GM20431 (cell line): ENCODE measurements at regions not wholly inside any gene's neighbourhood (a gene's known extent, or its start where the extent isn't known, plus 50 kb on each side); places are given as distances from the start of the nearest gene placed in this dataset.

Experiments used
- in situ Hi-C: fragments of 300-500 bp; cut with MseI, MboI; formaldehyde crosslinking; loops from one replicate; pipeline ENCODE4 v1.15.0; 2020; ENCODE audit warnings: low sequenced_read_pairs; ENCODE audit not compliant: unreplicated experiment

DNA sequence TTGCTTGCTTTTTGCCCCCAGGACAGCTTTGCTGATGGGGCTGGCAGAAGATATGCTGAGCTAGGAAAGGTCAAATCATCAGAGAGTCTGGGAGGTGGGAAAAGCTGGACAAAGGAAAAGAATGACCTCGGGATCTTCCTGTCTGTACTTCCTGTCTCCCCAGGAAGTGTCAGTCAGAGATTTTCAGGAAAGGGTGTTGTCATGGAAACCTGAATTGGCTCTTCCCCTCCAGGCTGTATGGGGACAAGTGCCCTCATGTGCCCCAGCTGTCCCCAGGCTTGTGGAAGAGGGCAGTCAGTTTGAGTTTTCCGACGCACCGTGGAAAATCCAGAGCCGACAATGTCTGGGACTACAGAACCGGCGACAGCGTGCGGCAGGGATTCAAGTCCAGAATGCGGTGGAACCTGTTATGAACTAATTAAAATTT lies 122.7 kb upstream of the ZFHX3 start:
- in situ Hi-C loops, result no loop called here

GRCh38 chr16:73166947-73167550 lies 119.1 kb upstream of the ZFHX3 start:
- in situ Hi-C loops, result no loop called here

- in situ Hi-C loops, result no loop called here
Observed at GRCh38 chr16:73166441-73166851, 118.5 kb upstream of the ZFHX3 start.

- in situ Hi-C loops, result no loop called here
Observed at GRCh38 chr16:73163238-73163815, 115.4 kb upstream of the ZFHX3 start.

DNA sequence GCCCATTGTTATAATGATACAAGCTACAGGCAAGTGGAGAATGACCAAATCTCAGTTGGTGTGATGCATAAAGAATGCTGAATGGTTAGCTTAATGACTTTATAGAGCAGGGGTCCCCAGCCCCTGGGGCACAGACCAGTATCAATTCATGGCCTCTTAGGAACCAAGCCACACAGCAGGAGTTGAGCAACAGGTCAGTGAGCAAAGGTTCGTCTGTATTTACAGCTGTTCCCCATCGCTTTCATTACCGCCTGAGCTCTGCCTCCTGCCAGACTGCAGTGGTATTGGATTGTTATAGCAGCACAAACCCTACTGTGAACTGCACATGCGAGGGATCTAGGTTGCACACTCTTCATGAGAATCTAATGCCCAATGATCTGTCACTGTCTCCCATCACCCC lies 114.0 kb upstream of the ZFHX3 start:
- in situ Hi-C loops, result no loop called here

DNA sequence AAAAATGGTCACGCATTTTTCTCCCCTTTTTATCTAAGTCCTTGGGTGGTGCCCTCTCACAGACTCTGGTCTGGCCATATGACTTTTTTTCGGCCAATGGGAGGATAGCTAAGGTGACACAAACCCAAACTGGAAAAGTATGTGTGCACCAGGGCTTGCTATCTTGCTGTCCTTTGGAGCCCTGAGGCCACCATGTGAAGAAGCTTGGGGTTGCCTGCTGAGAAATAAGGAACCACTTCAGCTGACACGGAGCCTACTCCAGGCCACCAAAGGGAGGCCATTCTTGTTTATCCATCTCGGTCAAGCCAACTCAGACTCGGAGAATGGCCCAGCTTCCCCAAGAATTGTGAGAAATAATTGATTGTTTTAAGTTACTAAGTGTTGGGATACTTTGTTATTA lies 111.4 kb upstream of the ZFHX3 start:
- in situ Hi-C loops, result no loop called here

DNA sequence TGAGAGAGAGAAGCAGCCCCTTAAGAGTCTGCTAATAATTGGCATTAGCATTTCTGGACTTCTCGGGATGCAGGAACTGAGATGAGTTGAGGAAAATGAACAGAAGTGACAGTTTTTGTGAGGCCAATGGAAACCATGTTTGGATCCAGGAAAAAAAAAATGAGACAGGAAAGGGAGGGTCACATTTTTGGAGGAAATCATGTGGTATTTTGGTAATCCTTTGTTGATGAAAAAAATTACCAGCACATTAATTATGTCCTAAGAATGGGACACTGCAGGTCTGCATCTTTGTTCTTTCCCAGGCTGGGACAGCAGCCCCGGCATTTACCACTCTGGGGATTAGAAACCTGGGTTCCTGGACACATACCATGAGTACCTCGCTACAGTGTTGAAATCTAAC lies 109.9 kb upstream of the ZFHX3 start:
- in situ Hi-C loops, result no loop called here

- in situ Hi-C loops, result no loop called here
Observed at GRCh38 chr16:73154063-73154870, 106.3 kb upstream of the ZFHX3 start.

- in situ Hi-C loops, result no loop called here
Observed at GRCh38 chr16:73152386-73153125, 104.6 kb upstream of the ZFHX3 start.

- in situ Hi-C loops, result no loop called here
Observed at GRCh38 chr16:73151941-73152340, 104.0 kb upstream of the ZFHX3 start.

- in situ Hi-C loops, result no loop called here
Observed at GRCh38 chr16:73151225-73151624, 103.3 kb upstream of the ZFHX3 start.

DNA sequence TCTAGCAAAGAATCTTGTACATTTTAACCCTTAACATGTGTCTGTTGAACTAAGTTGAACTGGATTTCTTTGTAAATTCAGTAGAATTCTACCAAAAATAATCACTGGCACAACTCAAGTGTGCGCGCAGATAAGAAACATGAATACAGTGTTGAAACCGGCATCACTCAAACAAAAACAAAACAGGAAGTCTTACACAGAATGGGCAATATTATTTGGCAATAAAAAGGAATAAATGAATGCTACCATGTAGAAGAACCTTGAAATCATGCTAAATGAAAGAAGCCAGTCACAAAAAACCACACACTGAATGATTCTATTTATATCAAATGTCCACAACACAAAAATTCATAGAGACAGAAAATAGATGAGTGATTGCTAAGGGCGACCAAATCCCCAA lies 102.9 kb upstream of the ZFHX3 start:
- in situ Hi-C loops, result no loop called here

DNA sequence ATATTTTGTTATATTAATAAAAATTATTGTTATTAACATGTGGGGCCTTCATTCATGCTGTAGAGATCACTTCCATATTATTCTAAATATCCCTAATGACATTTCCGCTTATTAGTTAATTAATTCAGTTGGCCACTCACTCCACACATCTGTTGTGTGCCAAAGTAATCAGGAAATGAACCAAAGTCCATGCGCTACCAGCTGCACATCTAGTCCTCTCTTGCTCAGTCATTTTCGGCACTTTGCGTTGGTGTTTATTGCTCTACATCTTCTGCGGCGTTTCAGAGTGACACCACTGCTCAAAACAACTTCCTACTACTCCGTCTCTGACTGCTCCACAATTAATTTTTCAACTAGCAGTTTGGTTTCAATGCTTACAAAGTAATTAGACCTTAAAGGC lies 101.4 kb upstream of the ZFHX3 start:
- in situ Hi-C loops, result no loop called here

DNA sequence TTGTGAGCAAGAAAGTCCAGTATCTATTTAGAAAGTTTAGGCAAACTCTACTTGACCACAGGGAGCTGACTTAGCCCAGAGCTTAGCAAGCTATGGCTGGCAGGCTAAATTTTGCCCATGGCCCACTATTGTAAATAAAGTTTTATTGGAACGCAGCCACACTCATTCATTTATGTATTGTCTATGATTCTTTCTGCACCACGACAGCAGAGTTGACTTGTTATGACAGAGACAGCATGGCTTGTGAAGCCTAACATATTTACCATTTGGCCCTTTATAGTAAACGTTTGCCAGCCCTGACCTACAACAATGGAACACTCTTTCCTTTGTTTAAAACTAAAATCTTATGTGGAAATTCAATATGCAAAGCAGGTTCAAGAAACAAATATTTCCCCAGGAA lies 100.0 kb upstream of the ZFHX3 start:
- in situ Hi-C loops, result no loop called here

- in situ Hi-C loops, result no loop called here
Observed at GRCh38 chr16:73145166-73145880, 97.4 kb upstream of the ZFHX3 start.

DNA sequence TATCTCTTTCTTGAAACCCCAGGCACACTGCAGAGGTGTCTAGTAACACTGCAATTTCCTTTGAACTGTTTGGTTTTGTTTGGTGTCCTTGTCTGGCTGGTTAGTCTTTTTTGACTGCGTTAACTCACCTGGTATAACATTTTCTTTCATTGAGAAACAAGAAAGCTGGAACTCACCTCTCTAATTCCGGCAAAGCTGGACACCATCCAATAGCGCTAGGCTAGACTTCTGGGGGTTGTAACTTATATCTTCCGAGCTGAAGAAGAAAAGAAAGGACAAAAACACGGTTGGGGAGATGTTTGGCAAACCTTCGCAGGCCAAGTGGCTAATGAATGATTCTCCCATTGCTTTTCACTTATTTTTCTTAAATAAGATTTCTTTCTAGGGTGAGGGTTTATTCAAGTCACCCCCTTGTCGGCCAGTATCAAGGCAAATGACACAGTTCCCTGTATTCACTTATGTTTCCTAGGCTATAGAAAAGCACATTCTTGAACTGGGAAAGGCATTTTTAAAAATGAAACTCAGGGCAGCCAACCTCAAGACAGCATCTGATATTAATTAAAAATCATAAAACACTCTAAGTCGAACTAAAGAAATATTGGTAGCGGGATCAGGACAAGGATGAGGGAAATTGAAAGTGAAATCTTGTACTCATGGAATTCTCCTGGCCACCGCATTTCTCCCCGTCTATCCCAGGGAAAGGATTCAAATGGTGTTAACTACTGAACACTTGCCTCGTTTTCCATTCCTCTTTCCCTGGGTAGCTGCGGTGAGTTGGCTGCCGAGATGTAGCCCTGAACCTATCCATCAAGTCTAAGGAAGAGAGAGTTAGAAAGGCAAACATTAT lies 95.9 kb upstream of the ZFHX3 start:
- in situ Hi-C loops, result no loop called here

- in situ Hi-C loops, result no loop called here
Observed at GRCh38 chr16:73143002-73143401, 95.1 kb upstream of the ZFHX3 start.

DNA sequence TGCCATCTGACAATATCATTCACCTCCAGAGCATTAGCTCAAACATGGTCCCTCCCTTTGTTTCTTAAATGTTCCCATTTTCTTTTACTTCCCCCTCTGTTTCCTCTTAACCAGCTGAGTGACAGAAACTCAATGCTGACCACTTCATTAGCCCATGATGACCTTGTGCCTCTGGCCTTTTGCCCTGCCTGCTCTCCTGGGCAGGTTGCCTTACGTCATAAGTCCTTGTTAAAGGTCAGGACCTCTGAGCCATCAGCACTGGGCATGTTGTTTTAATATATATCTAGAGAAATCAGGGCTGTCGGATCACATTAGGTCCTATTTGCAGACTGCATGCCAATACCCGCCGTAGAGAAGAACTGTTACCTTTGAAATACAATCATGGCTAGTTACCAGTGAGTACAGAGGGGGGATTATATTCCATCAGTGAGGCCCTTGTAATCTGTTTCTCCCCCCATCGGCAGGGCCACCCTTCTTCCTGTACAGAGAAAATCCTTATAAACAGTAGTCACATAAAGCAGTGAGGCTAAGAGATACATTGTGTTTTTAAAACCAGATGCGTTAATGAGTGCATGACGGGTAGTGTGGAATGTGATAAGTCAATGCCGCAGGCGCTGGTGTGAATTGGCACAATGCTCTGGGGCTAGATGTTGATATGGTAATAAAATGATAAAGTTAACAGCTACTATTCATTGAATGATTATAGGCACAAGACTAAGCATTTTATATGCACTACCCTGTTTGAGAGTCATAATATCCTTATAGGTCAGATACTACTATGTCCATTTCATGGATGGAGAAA lies 94.3 kb upstream of the ZFHX3 start:
- in situ Hi-C loops, result no loop called here

DNA sequence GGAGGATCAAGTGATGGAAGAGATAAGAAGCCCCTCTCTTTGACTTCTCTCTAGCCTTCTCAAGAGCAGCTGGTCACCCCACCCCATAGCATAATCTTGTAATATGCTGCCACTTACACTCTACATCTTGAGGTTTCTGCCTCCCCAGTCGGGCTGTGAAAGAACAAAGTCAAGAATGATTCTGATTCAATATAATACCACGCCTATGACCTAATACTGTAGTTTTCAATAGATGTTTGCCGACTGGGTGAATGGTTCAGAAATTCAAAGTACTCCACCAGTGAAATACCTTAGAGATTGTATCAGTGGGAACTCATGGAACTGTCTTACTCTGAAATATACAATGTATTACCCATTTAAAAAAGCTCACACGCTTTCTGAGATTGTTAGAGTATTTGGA lies 93.0 kb upstream of the ZFHX3 start:
- in situ Hi-C loops, result no loop called here
